ENCODE measurements at regions not wholly inside any gene's neighbourhood (a gene's known extent, or its start where the extent isn't known, plus 50 kb on each side); places are given as distances from the start of the nearest gene placed in this dataset.
A peak's percentile ranks its signal among the peaks of the same experiment; 100 is the strongest.

- TF ChIP-seq CTCF (IDR thresholded peaks at IDR 0.05) (no peak), POLR2A (IDR thresholded peaks at IDR 0.05) (no peak), EP300 (IDR thresholded peaks at IDR 0.05) (no peak), POLR2AphosphoS5 (IDR thresholded peaks at IDR 0.05) (no peak)
- Histone ChIP-seq H3K9me3 (no peaks in the 10 kb centered on the region), H3K27ac (peak overlapping the region; percentile 84 to 95 (median 85)), H3K27me3 (no peaks in the 10 kb centered on the region), H3K36me3 (no peaks in the 10 kb centered on the region), H3K4me3 (peak overlapping the region in 3 of 4 donors; percentile 63 to 88 (median 73)), H3K4me1 (peaks cover 11 to 20% (median 18%) of the 10 kb centered on the region in 4 donors)
- DNase-seq: no peak
- 63 to 64% methylated on average over 9 of the region's 9 CpGs for WGBS, 2 donors
- no peak for ATAC-seq (ENCODE audit: low FRiP score in 2 of 2)
Measured at GRCh38 chr2:144333143-144333555, 186.8 kb downstream of the ZEB2 start.

- DNase-seq (peak; percentile 90 to 98), ATAC-seq (ENCODE audit: low FRiP score in 2 of 2) (peak; percentile 96 to 97)
- Histone ChIP-seq H3K9me3 (no peaks in the 10 kb centered on the region), H3K27ac (peak overlapping the region; percentile 84 to 95 (median 88)), H3K4me1 (peaks cover 11 to 20% (median 18%) of the 10 kb centered on the region in 4 donors), H3K27me3 (no peaks in the 10 kb centered on the region), H3K4me3 (peak overlapping the region; percentile 49 to 88 (median 68)), H3K36me3 (no peaks in the 10 kb centered on the region)
- WGBS, 2 donors: 3 to 5% methylated on average over 34 to 63 of the region's 77 CpGs
- peak in 1 of 2 donors; percentile 77 for TF ChIP-seq POLR2AphosphoS5 (IDR thresholded peaks at IDR 0.05)
- TF ChIP-seq EP300 (IDR thresholded peaks at IDR 0.05): no peak
- TF ChIP-seq POLR2A (IDR thresholded peaks at IDR 0.05): peak in 2 of 4 donors; percentile 32 to 62
Measured at GRCh38 chr2:144332356-144333142, 187.4 kb downstream of the ZEB2 start.

GRCh38 chr2:144331674-144332355 lies 188.1 kb downstream of the ZEB2 start:
- no peaks in the 10 kb centered on the region for H3K36me3 ChIP-seq
- no peaks in the 10 kb centered on the region for H3K27me3 ChIP-seq

GRCh38 chr2:144330951-144331673 lies 188.8 kb downstream of the ZEB2 start:
- peaks cover 11 to 20% (median 18%) of the 10 kb centered on the region in 4 donors for H3K4me1 ChIP-seq
- no peaks in the 10 kb centered on the region for H3K27me3 ChIP-seq
- ATAC-seq (ENCODE audit: low FRiP score in 2 of 2): no peak
- peak overlapping the region; percentile 84 to 95 (median 88) for H3K27ac ChIP-seq
- H3K9me3 ChIP-seq: no peaks in the 10 kb centered on the region
- peak overlapping the region; percentile 63 to 88 (median 73) for H3K4me3 ChIP-seq
- DNase-seq: no peak
- TF ChIP-seq CTCF (IDR thresholded peaks at IDR 0.05) (no peak), EP300 (IDR thresholded peaks at IDR 0.05) (no peak), POLR2A (IDR thresholded peaks at IDR 0.05) (no peak), POLR2AphosphoS5 (IDR thresholded peaks at IDR 0.05) (no peak)
- no peaks in the 10 kb centered on the region for H3K36me3 ChIP-seq
- WGBS, 2 donors: 3 to 9% methylated on average over 12 of the region's 12 CpGs

More at GRCh38 chr2:144331674-144332355, 188.1 kb downstream of the ZEB2 start:
- TF ChIP-seq POLR2AphosphoS5 (IDR thresholded peaks at IDR 0.05) (peak in 1 of 2 donors; percentile 50), POLR2A (IDR thresholded peaks at IDR 0.05) (peak in 2 of 4 donors; percentile 26 to 47), CTCF (IDR thresholded peaks at IDR 0.05) (peak in 5 of 6 experiments; percentile 11 to 56 (median 34)), EP300 (IDR thresholded peaks at IDR 0.05) (no peak)
- peak; percentile 71 to 93 for ATAC-seq (ENCODE audit: low FRiP score in 2 of 2)
- Histone ChIP-seq H3K4me1 (peaks cover 11 to 20% (median 18%) of the 10 kb centered on the region in 4 donors), H3K9me3 (no peaks in the 10 kb centered on the region), H3K27ac (peak overlapping the region; percentile 84 to 95 (median 88)), H3K4me3 (peak overlapping the region; percentile 63 to 88 (median 73))
- peak in 1 of 2 donors; percentile 67 for DNase-seq
- WGBS, 2 donors: 0 to 1% methylated on average over 14 to 16 of the region's 66 CpGs

Measured in upper lobe of left lung (tissue), 6 donors.